Astrocyte of the cerebellum (primary cell): ENCODE measurements at regions not wholly inside any gene's neighbourhood (a gene's known extent, or its start where the extent isn't known, plus 50 kb on each side); places are given as distances from the start of the nearest gene placed in this dataset.

Experiments
- DNase-seq: peaks from one replicate; pipeline ENCODE4 v3.0.0-alpha.2; 2011; ENCODE audit warnings: low read depth
- H3K4me3 ChIP-seq: 2 replicates; pipeline ENCODE4 v1.5.1; 2011; ENCODE audit warnings: mild to moderate bottlenecking, low read depth, low read length, moderate library complexity
- CTCF ChIP-seq: IDR thresholded peaks from 2 replicates; pipeline ENCODE4 v1.5.1; 2012; ENCODE audit warnings: low read length, low read depth, moderate library complexity, mild to moderate bottlenecking; ENCODE audit errors: missing control alignments
- in situ Hi-C: cut with HindIII; loops from 2 replicates; pipeline ENCODE4 v1.10.0; 2017; ENCODE audit warnings: low sequenced_read_pairs

GRCh38 chr15:70385711-70386110, 288.0 kb upstream of the TLE3 start:
- no peak for TF ChIP-seq CTCF
- in situ Hi-C loops = loop anchor here (5.0 kb wide), 1 partner anchor 47 kb away; no protein-coding TSS in a partner anchor
- no peak overlapping the region for H3K4me3 ChIP-seq
- DNase-seq = no peak

- TF ChIP-seq CTCF = no peak
- in situ Hi-C loops = loop anchor here (5.0 kb wide), 1 partner anchor 47 kb away; no protein-coding TSS in a partner anchor
- H3K4me3 ChIP-seq = no peak overlapping the region
- no peak for DNase-seq
Observed at GRCh38 chr15:70385052-70385451, 287.3 kb upstream of the TLE3 start.

- in situ Hi-C loops = no loop called here
- no peak for DNase-seq
- H3K4me3 ChIP-seq = no peak overlapping the region
- no peak for TF ChIP-seq CTCF
Observed at GRCh38 chr15:70383856-70384255, 286.1 kb upstream of the TLE3 start.

GRCh38 chr15:70382762-70383458, 285.2 kb upstream of the TLE3 start:
- in situ Hi-C loops = no loop called here
- TF ChIP-seq CTCF = no peak
- DNase-seq = no peak
- no peak overlapping the region for H3K4me3 ChIP-seq

GRCh38 chr15:70382009-70382749, 284.5 kb upstream of the TLE3 start:
- no peak for TF ChIP-seq CTCF
- in situ Hi-C loops = no loop called here
- H3K4me3 ChIP-seq = no peak overlapping the region
- no peak for DNase-seq

- no peak overlapping the region for H3K4me3 ChIP-seq
- no peak for TF ChIP-seq CTCF
- in situ Hi-C loops = no loop called here
- no peak for DNase-seq
Observed at GRCh38 chr15:70379938-70380883, 282.5 kb upstream of the TLE3 start.
